ENCODE measurements at regions not wholly inside any gene's neighbourhood (a gene's known extent, or its start where the extent isn't known, plus 50 kb on each side); places are given as distances from the start of the nearest gene placed in this dataset.

DNA sequence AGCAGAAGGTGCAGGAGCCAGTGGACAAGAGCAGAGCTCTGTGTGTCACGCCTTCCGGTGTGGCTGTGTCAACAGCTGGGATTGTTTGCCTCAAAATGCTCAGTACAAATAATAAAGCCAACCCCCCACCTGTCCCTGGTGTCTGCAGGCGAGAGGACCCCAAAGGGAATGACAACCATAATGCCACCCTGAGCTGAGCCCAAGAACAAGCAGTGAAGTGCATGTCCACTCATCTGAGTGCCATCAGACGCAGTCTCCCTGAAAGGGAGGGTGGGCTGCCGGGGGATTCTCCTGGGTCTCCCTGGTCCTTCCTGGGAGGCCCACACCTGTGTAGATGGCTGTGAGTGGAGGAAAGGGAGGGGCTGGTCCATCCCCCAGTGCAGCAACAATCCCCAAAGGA lies 328.8 kb upstream of the IRX1 start:
- DNase-seq (ENCODE audit: low read depth in 2 of 2): no peak
- H3K4me2 ChIP-seq (ENCODE audit: extremely low read depth, insufficient read depth, low read length): no peak overlapping the region
- H3K79me2 ChIP-seq (ENCODE audit: control insufficient read depth, insufficient read depth, low read length): no peaks in the 10 kb centered on the region
- no peak overlapping the region for H2AFZ ChIP-seq (ENCODE audit: low read length)
- TF ChIP-seq EZH2 (IDR thresholded peaks at IDR 0.05; ENCODE audit: low read length, missing control alignments): no peak
- TF ChIP-seq, protein P1, sequence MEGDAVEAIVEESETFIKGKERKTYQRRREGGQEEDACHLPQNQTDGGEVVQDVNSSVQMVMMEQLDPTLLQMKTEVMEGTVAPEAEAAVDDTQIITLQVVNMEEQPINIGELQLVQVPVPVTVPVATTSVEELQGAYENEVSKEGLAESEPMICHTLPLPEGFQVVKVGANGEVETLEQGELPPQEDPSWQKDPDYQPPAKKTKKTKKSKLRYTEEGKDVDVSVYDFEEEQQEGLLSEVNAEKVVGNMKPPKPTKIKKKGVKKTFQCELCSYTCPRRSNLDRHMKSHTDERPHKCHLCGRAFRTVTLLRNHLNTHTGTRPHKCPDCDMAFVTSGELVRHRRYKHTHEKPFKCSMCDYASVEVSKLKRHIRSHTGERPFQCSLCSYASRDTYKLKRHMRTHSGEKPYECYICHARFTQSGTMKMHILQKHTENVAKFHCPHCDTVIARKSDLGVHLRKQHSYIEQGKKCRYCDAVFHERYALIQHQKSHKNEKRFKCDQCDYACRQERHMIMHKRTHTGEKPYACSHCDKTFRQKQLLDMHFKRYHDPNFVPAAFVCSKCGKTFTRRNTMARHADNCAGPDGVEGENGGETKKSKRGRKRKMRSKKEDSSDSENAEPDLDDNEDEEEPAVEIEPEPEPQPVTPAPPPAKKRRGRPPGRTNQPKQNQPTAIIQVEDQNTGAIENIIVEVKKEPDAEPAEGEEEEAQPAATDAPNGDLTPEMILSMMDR (conservative IDR thresholded peaks at IDR 0.05 in 1 of 2, IDR thresholded peaks at IDR 0.05 in 1 of 2; ENCODE audit: low read depth in 1 of 2, low read length in 2 of 2): no peak
- H3K27me3 ChIP-seq (ENCODE audit: control insufficient read depth, insufficient read depth, low read length): no peaks in the 10 kb centered on the region
- no peak overlapping the region for H3K9ac ChIP-seq (ENCODE audit: insufficient read depth, low read length)
- no peak overlapping the region for H3K4me3 ChIP-seq (replicated peaks in 1 of 4; ENCODE audit: control extremely low read depth in 1 of 4, insufficient read depth in 1 of 4, low read depth in 3 of 4, low read length in 4 of 4)
- H3K27ac ChIP-seq (ENCODE audit: insufficient read depth, low read length): no peak overlapping the region
- no peaks in the 10 kb centered on the region for H3K4me1 ChIP-seq (ENCODE audit: control insufficient read depth, extremely low read depth, insufficient read depth, low read length)
- H4K20me1 ChIP-seq (ENCODE audit: control insufficient read depth, extremely low read depth, insufficient read depth, low read length): no peaks in the 10 kb centered on the region
- no peaks in the 10 kb centered on the region for H3K9me3 ChIP-seq (ENCODE audit: control insufficient read depth, insufficient read depth, low read depth, low read length)
- H3K36me3 ChIP-seq (ENCODE audit: control insufficient read depth, insufficient read depth, low read length): no peaks in the 10 kb centered on the region

DNA sequence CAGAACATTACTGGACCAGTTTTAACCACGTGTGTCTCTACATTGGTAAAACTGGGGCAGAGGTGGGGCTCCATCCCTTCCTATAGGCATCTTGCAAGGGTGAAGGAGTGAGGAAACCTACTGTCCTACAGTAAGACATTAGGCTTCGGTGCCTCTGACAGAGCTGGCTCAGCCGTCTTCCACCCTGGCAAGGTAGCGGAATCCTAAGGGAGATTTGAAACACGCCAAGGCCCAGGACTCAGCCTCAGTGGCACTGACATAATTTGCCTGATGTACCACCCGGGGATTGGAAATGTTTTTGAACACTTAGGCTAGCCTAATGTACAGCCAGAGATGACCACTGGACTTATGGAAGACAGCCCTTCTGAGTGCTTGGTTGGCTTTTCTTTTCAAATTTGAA lies 329.7 kb upstream of the IRX1 start:
- H3K9me3 ChIP-seq (ENCODE audit: control insufficient read depth, insufficient read depth, low read depth, low read length): no peaks in the 10 kb centered on the region
- H3K9ac ChIP-seq (ENCODE audit: insufficient read depth, low read length): no peak overlapping the region
- DNase-seq (ENCODE audit: low read depth in 2 of 2): no peak
- TF ChIP-seq EZH2 (IDR thresholded peaks at IDR 0.05; ENCODE audit: low read length, missing control alignments): no peak
- TF ChIP-seq, protein P1 (conservative IDR thresholded peaks at IDR 0.05 in 1 of 2, IDR thresholded peaks at IDR 0.05 in 1 of 2; ENCODE audit: low read depth in 1 of 2, low read length in 2 of 2): no peak
- no peaks in the 10 kb centered on the region for H3K36me3 ChIP-seq (ENCODE audit: control insufficient read depth, insufficient read depth, low read length)
- no peaks in the 10 kb centered on the region for H3K27me3 ChIP-seq (ENCODE audit: control insufficient read depth, insufficient read depth, low read length)
- no peak overlapping the region for H3K27ac ChIP-seq (ENCODE audit: insufficient read depth, low read length)
- no peak overlapping the region for H3K4me3 ChIP-seq (replicated peaks in 1 of 4; ENCODE audit: control extremely low read depth in 1 of 4, insufficient read depth in 1 of 4, low read depth in 3 of 4, low read length in 4 of 4)
- H3K4me1 ChIP-seq (ENCODE audit: control insufficient read depth, extremely low read depth, insufficient read depth, low read length): no peaks in the 10 kb centered on the region
- H3K79me2 ChIP-seq (ENCODE audit: control insufficient read depth, insufficient read depth, low read length): no peaks in the 10 kb centered on the region
- H2AFZ ChIP-seq (ENCODE audit: low read length): no peak overlapping the region
- no peak overlapping the region for H3K4me2 ChIP-seq (ENCODE audit: extremely low read depth, insufficient read depth, low read length)
- no peaks in the 10 kb centered on the region for H4K20me1 ChIP-seq (ENCODE audit: control insufficient read depth, extremely low read depth, insufficient read depth, low read length)

GRCh38 chr5:3265131-3265885 lies 330.3 kb upstream of the IRX1 start:
- Histone ChIP-seq H2AFZ (ENCODE audit: low read length) (no peak overlapping the region), H3K9ac (ENCODE audit: insufficient read depth, low read length) (no peak overlapping the region), H3K9me3 (ENCODE audit: control insufficient read depth, insufficient read depth, low read depth, low read length) (no peaks in the 10 kb centered on the region), H3K4me3 (replicated peaks in 1 of 4; ENCODE audit: control extremely low read depth in 1 of 4, insufficient read depth in 1 of 4, low read depth in 3 of 4, low read length in 4 of 4) (no peak overlapping the region), H3K4me1 (ENCODE audit: control insufficient read depth, extremely low read depth, insufficient read depth, low read length) (no peaks in the 10 kb centered on the region), H4K20me1 (ENCODE audit: control insufficient read depth, extremely low read depth, insufficient read depth, low read length) (no peaks in the 10 kb centered on the region), H3K36me3 (ENCODE audit: control insufficient read depth, insufficient read depth, low read length) (no peaks in the 10 kb centered on the region), H3K27me3 (ENCODE audit: control insufficient read depth, insufficient read depth, low read length) (no peaks in the 10 kb centered on the region), H3K4me2 (ENCODE audit: extremely low read depth, insufficient read depth, low read length) (no peak overlapping the region), H3K27ac (ENCODE audit: insufficient read depth, low read length) (no peak overlapping the region), H3K79me2 (ENCODE audit: control insufficient read depth, insufficient read depth, low read length) (no peaks in the 10 kb centered on the region)
- no peak for DNase-seq (ENCODE audit: low read depth in 2 of 2)
- TF ChIP-seq, protein P1 (conservative IDR thresholded peaks at IDR 0.05 in 1 of 2, IDR thresholded peaks at IDR 0.05 in 1 of 2; ENCODE audit: low read depth in 1 of 2, low read length in 2 of 2): no peak
- no peak for TF ChIP-seq EZH2 (IDR thresholded peaks at IDR 0.05; ENCODE audit: low read length, missing control alignments)
